HG02938 (cell line): ENCODE measurements at regions not wholly inside any gene's neighbourhood (a gene's known extent, or its start where the extent isn't known, plus 50 kb on each side); places are given as distances from the start of the nearest gene placed in this dataset.
"Not testable (repeated sequence)": the region's sequence is repeated elsewhere in the genome, so short reads cannot be mapped to it uniquely, and the experiment has no call there.

Experiments
- ATAC-seq: cut with Tn5 transposase; IDR thresholded peaks from one replicate; pipeline ENCODE4 v1.9.1; 2021; ENCODE audit warnings: mild to moderate bottlenecking, moderate library complexity; ENCODE audit not compliant: unreplicated experiment

DNA sequence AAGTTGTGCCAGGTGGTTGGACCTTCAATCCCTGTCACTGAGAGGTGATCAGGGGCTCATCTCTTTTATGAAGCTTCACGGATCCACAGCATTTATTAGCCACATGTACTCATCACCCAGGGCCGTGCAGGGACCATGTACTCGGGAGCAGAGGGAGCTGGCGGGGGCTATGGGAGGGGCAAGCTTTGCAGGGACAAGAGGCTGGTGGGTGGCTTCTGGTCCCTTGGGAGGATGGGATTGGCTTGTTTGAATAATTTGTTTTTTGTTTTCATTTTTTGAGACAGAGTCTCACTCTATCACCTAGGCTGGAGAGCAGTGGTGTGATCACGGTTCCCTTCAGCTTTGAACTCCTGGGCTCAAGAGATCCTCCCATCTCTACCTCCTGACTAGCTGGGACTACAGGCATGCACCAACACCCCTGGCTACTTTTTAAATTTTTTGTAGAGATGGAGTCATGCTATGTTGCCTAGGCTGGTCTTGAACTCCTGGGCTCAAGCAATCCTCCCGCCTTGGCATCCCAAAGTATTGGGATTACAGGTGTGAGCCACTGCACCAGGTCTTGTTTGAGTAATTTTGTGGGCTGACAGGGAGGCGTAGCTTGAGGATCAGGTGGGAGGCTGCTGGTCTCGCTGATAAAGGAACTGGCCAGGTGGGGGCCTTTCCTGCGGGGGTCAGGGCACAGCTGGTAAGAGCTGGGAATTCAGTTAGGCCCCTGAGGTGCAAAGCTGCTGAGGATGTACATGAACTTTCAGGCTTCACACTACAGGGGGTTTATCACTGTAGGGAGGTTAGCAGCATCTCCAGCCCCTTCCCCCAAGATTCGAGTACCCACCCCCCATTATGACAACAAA lies 308.0 kb upstream of the C1orf174 start:
- no peak for ATAC-seq

DNA sequence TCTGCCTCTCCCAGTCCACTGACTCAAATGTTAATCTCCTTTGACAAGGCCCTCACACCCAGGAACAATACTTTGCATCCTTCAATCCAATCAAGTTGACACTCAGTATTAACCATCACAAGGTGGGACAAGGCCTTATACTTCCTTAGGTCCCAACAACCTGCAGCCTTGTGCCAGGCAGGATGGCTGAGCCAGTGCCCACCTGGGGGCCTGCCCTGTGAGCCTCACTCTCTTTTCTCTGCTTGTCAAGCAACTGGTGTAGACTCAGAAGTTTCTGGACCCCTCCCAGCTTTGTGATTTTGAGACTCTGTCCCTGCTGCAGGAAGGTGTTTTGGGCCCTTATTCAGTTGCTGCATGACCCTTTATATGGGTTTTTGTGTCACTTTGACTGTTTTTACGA lies 310.0 kb upstream of the C1orf174 start:
- no peak for ATAC-seq

DNA sequence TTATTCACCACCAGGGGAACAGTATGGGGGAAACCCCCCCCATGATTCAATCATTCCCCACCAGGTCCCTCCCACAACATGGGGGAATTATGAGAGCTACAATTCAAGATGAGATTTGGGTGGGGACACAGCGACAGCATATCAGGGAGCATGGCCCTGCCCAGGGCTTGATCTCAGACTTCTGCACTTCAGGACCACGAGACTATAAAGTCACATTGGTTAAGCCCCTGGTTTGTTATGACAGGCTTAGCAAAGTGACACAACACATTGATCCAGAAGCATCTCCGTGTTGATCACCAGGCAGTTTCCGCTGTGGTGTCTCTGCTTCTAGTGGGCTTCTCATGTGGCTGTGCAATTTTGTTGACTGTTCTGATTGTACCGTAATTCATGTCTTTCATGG lies 312.7 kb upstream of the C1orf174 start:
- no peak for ATAC-seq

DNA sequence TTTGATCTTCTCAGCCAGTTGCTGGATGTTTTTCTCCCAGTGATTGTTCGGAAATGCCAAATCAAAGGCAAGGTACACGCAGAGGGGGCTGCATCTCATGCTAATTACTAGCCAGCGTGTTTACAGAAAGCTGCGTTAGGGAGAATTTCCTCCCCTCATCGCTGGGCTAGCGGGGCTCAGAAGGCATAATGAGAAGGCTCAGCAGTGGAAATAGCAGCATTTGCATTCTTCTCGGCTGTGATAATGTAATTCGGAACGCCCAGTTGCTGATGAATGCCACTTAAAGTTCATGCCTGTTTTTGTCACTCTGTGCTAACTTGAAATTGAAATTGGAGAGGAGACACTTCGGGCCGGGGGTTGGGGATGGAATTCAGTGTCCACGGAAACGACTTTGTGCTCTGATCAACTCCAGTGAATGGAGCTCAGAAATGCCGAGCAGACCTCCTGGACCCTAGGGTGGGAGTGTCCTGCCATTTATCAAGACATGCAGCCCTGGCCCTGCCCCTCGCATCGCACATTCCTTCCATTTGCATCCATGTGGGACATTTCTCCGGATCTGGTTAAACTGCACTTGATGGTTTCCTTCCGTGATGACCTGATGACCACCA lies 313.4 kb upstream of the C1orf174 start:
- ATAC-seq: no peak

- no peak for ATAC-seq
Measured at GRCh38 chr1:4214826-4215225, 314.8 kb upstream of the C1orf174 start.

GRCh38 chr1:4215391-4215790 lies 315.3 kb upstream of the C1orf174 start:
- no peak for ATAC-seq

DNA sequence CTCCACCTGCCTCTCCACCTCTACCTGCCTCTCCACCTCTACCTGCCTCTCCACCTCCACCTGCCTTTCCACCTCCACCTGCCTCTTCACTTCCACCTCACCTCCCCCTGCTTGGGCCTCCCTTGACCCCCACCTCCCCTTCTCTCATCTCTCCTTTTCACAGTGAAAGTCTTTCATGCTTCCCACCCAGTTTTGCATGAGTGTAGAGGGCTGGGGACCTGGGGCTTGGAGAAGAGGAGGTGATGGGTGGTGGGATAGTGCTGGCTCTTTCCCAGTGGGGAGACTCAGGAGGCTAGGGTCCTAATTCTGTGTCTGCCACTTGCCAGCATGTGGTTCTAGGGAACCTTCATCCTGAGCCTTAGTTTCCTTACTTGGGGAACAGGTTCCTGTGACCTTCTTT lies 316.2 kb upstream of the C1orf174 start:
- no peak for ATAC-seq

GRCh38 chr1:4218619-4219018 lies 318.5 kb upstream of the C1orf174 start:
- no peak for ATAC-seq

DNA sequence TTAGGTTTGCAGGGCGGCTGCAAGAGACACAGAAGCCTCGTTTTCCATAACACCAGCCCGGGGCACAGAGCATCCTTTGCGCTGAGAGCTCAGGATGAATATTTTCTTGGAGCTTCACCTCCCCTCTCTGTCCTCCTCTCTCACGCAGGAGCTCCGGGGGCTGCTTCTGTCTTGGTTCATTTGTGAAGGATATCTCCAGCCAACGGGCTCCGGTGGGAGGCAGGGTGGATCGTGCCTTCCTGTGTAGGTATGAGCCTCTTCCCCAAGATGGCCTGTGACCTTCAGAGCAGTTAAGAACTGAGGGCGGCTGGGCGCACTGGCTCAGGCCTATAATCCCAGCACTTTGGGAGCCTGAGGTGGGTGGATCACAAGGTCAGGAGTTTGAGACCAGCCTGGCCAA lies 319.0 kb upstream of the C1orf174 start:
- no peak for ATAC-seq

- ATAC-seq: no peak
Measured at GRCh38 chr1:4219826-4220225, 319.8 kb upstream of the C1orf174 start.

DNA sequence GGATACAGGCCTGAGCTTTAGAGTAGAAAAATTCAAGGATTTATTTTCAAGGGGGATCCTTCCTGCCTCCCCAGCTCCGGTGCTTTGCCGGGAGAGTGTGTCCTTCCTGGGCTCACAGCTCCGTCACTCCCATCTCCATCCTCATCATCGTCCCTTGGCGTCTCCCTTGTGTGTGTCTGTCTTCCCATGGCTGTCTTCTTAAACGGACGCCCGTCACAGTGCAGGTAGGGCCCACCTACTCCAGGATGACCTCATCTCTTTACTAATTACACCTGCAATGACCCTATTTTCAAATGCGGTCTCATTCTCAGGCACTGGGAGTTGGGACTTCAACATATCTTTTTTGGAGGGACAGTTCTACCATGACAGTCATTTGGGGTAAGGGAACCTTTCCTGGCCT lies 320.3 kb upstream of the C1orf174 start:
- ATAC-seq: no peak

DNA sequence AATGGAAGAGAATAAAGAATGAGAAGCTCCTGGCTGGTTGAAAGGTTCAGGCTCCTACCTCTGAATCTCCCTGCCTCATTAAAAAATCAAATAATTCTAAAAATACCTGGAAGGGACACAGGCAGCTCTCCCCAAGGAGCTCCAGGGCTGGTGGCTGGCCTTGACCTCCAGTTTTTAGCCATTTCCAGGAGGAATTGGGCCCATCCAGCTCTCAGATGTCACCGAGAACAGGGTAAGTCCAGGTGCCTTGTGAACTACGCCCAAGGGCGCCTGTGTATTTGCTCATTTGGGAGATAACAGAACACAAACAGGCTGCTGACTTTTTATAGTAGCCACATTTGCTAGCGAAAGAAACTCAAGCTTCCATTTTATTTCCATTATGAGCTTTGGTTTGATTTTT lies 321.0 kb upstream of the C1orf174 start:
- no peak for ATAC-seq

- ATAC-seq: no peak
Measured at GRCh38 chr1:4224684-4225467, 324.8 kb upstream of the C1orf174 start.

DNA sequence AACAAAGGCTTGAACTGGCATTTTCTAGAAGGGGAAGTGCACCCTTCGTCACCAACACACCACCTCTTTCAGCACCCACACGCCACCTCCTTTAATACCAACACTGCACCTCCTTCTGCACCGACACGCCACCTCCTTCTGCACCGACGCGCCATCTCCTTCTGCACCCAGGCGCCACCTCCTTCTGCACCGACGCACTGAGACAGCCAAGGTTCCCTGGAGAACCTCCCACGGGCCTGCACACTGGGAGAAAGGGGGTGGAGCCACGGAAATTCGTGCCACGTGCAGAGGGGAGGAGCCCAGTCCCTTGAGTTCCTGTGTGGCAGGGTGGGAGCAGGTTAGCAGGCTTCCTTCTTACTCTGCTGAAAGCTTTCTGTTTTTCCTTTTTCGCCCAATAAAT lies 327.9 kb upstream of the C1orf174 start:
- ATAC-seq: no peak

DNA sequence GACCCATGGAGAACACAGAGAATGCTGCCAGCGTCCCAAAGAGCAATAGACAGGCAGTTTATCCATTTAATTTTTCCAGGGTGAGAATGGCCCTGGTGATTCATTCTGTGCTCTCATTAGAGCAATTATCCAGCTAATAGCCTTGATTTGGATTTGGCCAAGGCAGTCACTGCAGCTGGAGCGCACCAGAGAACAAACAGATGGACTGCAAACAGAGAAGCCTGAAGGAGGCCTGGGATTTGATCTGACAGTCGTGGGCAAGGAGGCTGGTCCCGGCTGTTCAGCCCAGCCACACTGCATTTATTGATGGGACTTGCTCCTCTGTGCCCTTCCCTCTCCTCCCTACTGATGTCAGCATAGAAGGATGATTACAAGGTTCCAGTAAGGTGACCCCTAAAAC lies 353.9 kb upstream of the C1orf174 start:
- ATAC-seq: no peak

- no peak for ATAC-seq
Measured at GRCh38 chr1:4256351-4256750, 356.3 kb upstream of the C1orf174 start.

- not testable (repeated sequence) for ATAC-seq
Measured at GRCh38 chr1:4258146-4258777, 358.2 kb upstream of the C1orf174 start.

GRCh38 chr1:4261327-4261726 lies 361.3 kb upstream of the C1orf174 start:
- no peak for ATAC-seq

DNA sequence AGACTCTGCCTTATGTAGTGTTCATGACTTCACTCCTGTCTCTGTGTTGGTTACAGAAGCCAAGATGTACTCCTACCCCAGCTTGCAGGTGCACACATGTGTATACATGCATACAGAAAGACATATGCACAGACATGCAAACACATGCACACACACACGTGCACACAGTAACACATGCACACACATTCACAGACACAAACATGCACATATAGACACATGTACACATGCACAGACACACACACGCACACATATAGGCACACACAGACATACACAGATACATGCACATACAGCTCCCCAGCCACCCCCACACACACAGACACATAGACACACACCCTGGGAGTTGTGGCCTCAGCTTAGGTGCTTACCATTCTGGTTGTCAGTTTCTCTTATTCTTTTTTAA lies 362.6 kb upstream of the C1orf174 start:
- ATAC-seq: no peak

DNA sequence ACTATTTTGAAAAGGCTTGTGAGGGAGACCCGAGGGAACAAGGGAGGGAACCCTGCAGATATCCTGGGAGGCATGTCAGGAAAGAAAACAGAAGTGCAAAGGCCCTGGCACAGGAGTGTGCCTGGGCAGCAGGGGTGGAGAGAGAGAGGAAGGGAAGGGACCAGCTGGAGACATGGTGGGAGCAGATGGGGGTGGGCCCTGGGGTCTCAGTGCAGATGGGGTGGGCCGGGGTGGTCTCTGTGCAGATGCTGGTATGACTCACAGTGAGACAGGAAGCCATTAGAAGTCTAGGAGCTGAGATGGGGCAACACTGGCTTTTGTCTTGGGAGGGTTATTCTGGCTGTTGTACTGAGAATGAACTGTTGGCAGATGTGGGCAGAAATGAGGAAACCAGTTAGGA lies 363.6 kb upstream of the C1orf174 start:
- no peak for ATAC-seq

DNA sequence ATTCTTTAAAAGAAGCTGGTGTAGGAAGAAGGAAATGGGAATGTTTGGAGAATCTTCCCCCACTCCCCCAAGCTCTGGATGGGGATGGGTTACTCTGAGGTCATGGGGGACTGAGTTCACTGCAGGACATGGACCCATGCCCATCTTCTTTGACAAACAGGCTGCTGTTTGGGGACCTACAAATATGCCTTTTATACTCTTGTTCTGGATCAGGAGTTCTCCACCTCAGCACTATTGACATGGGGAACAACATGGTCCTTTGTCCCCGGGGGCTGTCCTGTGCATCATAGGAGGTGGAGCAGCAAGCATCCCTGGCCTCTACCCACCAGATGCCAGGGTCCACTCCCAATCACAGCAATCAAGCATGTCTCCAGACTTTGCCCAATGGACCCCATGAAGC lies 365.8 kb upstream of the C1orf174 start:
- ATAC-seq: no peak
